Endometrium (tissue), 2 donors: ENCODE measurements at regions not wholly inside any gene's neighbourhood (a gene's known extent, or its start where the extent isn't known, plus 50 kb on each side); places are given as distances from the start of the nearest gene placed in this dataset.

Experiments
- FAIRE-seq: peaks from 2 replicates; lab custom pipeline; 2012; peaks lifted over from hg19 to GRCh38; lab: Jason Lieb, UNC
- donor health status: control.
- donor health status: control.

GRCh38 chr4:159041054-159042034 lies 61.5 kb upstream of the RAPGEF2 start:
- no peak for FAIRE-seq

DNA sequence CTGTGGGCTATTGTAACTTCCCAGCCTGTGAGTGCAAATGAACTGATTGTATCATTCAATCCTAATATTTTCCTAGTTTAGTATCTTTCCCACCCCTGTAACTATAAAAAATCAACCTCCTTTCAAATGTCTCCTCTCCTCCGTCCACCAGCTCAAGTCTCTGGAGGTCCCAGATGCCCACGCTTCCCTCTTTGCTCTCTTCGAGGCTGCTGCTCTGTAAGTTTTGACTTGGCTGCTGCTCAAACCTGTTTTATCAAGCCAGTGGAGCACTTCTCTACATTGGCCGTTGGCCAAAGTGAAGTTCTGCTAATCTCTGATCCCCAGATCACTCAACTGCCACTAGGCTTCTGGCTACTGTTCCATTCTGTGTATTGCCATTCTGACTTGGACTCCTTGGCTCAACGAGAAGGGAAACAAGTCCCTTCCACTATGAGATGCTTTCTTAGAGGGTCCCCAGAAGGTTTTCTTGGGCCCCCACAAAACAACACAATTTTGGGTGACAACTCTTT lies 60.7 kb upstream of the RAPGEF2 start:
- no peak for FAIRE-seq

- no peak for FAIRE-seq
These were observed 60.0 kb upstream of the RAPGEF2 start for GRCh38 chr4:159042868-159043267.

DNA sequence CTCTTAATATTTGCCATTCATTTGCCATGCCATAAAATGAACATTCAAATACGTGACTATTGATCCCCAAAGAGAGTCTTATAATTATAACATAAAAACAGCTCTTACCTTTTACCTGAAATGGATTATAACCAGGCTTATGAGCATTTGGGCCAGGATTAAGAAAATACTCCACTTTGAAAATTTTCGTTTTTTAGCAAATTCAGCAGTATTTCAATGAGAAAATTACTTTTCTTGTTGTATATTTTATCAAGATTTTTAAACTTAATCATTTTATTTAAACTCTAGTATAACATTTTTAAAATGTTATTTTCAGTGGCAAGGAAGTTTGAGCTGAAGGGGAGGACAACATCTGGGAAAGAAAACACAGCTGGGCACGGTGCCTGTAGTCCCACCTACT lies 59.0 kb upstream of the RAPGEF2 start:
- no peak for FAIRE-seq

- no peak for FAIRE-seq
These were observed 57.6 kb upstream of the RAPGEF2 start for GRCh38 chr4:159045321-159045720.

GRCh38 chr4:159046683-159047082 lies 56.2 kb upstream of the RAPGEF2 start:
- FAIRE-seq = no peak

GRCh38 chr4:159047478-159048165 lies 55.3 kb upstream of the RAPGEF2 start:
- no peak for FAIRE-seq

DNA sequence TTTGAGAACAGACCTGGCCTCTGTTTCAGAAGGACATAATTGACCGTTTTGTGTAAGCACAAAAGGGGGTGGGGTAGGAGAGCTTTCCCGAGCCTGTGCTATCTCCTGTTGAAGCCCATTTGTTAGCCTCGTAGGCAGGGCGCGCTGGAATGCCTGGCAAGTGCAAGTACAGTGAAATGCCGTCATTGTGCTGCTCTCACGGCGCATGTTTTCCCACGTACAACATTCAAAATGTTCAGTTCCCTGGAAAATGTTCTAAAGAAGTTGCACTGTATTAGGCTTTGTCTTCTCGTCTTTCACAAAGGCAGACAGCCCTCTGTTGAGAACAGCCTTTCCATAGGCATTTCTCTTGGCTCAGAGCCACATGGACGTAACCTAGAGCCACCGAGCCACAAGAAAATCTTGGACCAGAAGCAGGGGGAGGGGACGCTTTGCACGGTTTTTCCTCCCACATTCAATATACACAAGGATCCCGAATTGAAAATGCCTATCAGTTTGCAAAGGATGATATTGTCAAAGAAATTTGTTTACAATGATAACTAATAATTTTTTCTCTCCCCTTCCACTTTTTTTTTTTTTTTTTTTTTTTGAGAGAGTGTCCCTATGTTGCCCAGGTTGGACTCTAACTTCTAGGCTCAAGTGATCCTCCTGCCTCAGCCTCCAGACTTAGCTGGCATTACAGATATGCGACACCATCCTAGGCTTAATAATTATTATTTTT lies 54.6 kb upstream of the RAPGEF2 start:
- FAIRE-seq = no peak

GRCh38 chr4:159049780-159050375 lies 53.0 kb upstream of the RAPGEF2 start:
- no peak for FAIRE-seq

DNA sequence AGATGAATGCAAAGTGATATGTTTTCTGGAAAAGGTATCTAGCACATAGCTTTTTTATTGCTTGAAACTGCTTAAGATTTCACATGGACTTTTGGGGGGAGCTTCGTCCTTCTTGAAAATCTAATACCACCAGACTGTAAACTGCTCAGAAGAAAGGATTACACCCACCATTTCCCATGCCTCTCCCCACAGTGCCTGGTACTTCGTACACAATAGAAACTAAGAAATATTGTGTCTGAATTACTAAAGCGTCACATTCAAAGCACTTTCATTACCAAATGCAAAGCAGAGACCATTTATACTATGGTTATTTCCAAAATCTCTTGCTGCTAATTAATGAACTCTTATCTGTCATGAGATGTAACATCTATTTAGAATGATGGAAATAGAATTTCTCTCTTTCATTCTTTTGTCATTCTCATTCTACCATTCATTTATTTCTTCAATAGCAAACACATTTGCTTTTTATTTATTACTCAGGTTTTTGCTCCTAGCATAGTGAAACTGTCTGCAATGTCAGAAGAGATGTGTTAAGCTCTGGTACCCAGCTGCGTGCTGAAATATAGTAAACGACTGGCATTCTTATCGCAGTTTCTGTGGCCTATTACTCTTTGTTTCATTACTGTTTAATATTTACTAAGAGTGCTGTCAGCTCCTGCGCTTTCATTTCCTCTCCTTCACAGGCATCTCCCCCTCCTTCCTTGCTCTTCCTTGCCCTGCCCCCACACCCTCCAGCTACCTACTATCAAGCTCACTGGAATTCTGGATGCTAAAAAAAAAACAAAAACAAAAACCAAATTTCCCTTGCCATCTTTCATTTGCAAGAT lies 51.4 kb upstream of the RAPGEF2 start:
- FAIRE-seq = no peak

DNA sequence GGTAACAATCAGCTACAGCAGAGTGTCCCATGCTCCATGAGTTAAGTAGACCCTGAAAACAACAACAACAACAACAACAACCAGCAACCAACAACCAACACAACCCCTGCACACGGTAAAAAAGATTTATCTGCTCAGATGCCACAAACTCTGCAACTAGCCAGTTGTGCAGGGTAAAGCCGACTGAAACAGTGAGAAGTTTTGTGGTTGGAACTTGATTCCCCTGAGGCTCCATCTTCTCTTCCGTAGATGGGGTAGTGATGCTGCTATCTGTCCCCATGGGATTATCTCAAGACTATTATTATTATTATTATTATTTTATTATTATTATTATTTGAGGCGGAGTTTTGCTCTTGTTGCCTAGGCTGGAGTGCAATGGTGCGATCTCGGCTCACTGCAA lies 50.6 kb upstream of the RAPGEF2 start:
- FAIRE-seq = no peak
